NT2/D1 (cell line): ENCODE measurements at regions not wholly inside any gene's neighbourhood (a gene's known extent, or its start where the extent isn't known, plus 50 kb on each side); places are given as distances from the start of the nearest gene placed in this dataset.

Source experiments
- DNase-seq: peaks from one replicate; pipeline ENCODE4 v3.0.0-alpha.2; 2011; ENCODE audit warnings: low read depth, low spot score
- H3K27me3 ChIP-seq: 2 replicates; pipeline ENCODE4 v1.6.0; 2011; ENCODE audit warnings: mild to moderate bottlenecking; ENCODE audit not compliant: insufficient read length, insufficient read depth
- H3K36me3 ChIP-seq: 2 replicates; pipeline ENCODE4 v1.6.1; 2011; ENCODE audit warnings: mild to moderate bottlenecking, low read length, mixed read lengths; ENCODE audit not compliant: insufficient read depth, insufficient read length
- H3K4me1 ChIP-seq: 2 replicates; pipeline ENCODE4 v1.5.1; 2011; ENCODE audit not compliant: insufficient read depth, insufficient read length
- H3K4me3 ChIP-seq: 2 replicates; pipeline ENCODE4 v1.5.1; 2011; ENCODE audit warnings: low read depth; ENCODE audit not compliant: insufficient read length
- H3K9ac ChIP-seq: 2 replicates; pipeline ENCODE4 v1.6.0; 2011; ENCODE audit warnings: low read depth; ENCODE audit not compliant: insufficient read length
- H3K9me3 ChIP-seq: 2 replicates; pipeline ENCODE4 v1.5.1; 2011; ENCODE audit warnings: mild to moderate bottlenecking, low read length; ENCODE audit not compliant: insufficient read depth
- SUZ12 ChIP-seq: IDR thresholded peaks from 2 replicates; pipeline ENCODE4 v1.6.1; 2011; ENCODE audit not compliant: insufficient read length, insufficient read depth; ENCODE audit errors: extremely low read depth
- YY1 ChIP-seq: IDR thresholded peaks from 2 replicates; pipeline ENCODE4 v1.6.1; 2011; ENCODE audit not compliant: insufficient read length, insufficient read depth
- ZNF274 ChIP-seq: IDR thresholded peaks from 2 replicates; pipeline ENCODE4 v1.6.1; 2011; ENCODE audit warnings: mild to moderate bottlenecking, low read depth, low read length

GRCh38 chr16:58931436-58931835 lies 197.3 kb upstream of the GOT2 start:
- no peak overlapping the region for H3K4me3 ChIP-seq
- H3K4me1 ChIP-seq: no peaks in the 10 kb centered on the region
- no peaks in the 10 kb centered on the region for H3K27me3 ChIP-seq
- H3K9ac ChIP-seq: no peak overlapping the region
- H3K9me3 ChIP-seq: peaks cover 13% of the 10 kb centered on the region
- no peaks in the 10 kb centered on the region for H3K36me3 ChIP-seq
- TF ChIP-seq YY1 (no peak), SUZ12 (no peak), ZNF274 (no peak)
- no peak for DNase-seq

- Histone ChIP-seq H3K9ac (no peak overlapping the region), H3K9me3 (no peaks in the 10 kb centered on the region), H3K27me3 (no peaks in the 10 kb centered on the region), H3K4me1 (no peaks in the 10 kb centered on the region), H3K4me3 (no peak overlapping the region), H3K36me3 (no peaks in the 10 kb centered on the region)
- TF ChIP-seq YY1: no peak
- no peak for TF ChIP-seq ZNF274
- TF ChIP-seq SUZ12: no peak
- DNase-seq: no peak
Measured at GRCh38 chr16:58923094-58923493, 189.0 kb upstream of the GOT2 start.

DNA sequence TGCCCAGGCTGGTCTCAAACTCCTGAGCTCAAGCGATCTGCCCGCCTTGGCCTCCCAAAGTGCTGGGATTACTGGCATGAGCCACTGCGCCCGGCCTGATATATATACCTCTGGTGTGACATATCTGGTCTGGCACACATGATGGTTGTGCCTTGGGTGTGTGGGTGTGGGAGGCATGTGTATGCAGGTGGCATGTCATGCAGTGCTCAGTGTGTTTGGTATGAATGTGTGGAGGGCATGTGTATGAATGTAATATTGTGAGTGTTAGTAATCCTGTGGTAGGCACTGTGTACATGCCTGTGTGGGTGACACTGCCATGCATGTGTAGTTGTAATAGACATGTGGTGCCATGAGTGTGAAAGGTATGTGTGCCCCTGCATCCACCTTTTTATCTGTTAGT lies 179.3 kb upstream of the GOT2 start:
- no peak for DNase-seq
- no peaks in the 10 kb centered on the region for H3K4me1 ChIP-seq
- H3K36me3 ChIP-seq: no peaks in the 10 kb centered on the region
- H3K27me3 ChIP-seq: no peaks in the 10 kb centered on the region
- TF ChIP-seq SUZ12 (no peak), ZNF274 (no peak), YY1 (no peak)
- no peak overlapping the region for H3K4me3 ChIP-seq
- H3K9me3 ChIP-seq: no peaks in the 10 kb centered on the region
- no peak overlapping the region for H3K9ac ChIP-seq

DNA sequence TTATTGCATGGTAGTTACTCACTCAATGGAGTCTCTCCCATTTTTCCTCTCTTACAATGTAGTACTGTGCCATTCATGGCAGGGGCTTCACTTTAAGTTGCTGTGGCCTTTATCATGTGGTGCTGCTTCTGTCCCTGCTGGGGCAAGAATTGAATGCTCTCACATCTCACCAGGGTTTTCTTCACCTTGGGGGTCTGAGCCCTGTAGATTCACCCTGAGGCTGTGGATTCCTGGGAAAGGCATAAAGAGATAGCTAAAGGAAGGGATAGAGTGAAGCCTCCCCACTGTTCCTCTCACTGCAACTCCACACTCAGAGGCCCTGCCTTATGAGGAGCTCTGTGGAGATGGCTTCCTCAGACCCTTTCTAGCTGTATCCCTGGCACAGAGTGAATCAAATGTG lies 178.5 kb upstream of the GOT2 start:
- TF ChIP-seq SUZ12 (no peak), YY1 (no peak), ZNF274 (no peak)
- no peaks in the 10 kb centered on the region for H3K4me1 ChIP-seq
- H3K9ac ChIP-seq: no peak overlapping the region
- no peak for DNase-seq
- H3K36me3 ChIP-seq: no peaks in the 10 kb centered on the region
- H3K27me3 ChIP-seq: no peaks in the 10 kb centered on the region
- no peak overlapping the region for H3K4me3 ChIP-seq
- no peaks in the 10 kb centered on the region for H3K9me3 ChIP-seq

DNA sequence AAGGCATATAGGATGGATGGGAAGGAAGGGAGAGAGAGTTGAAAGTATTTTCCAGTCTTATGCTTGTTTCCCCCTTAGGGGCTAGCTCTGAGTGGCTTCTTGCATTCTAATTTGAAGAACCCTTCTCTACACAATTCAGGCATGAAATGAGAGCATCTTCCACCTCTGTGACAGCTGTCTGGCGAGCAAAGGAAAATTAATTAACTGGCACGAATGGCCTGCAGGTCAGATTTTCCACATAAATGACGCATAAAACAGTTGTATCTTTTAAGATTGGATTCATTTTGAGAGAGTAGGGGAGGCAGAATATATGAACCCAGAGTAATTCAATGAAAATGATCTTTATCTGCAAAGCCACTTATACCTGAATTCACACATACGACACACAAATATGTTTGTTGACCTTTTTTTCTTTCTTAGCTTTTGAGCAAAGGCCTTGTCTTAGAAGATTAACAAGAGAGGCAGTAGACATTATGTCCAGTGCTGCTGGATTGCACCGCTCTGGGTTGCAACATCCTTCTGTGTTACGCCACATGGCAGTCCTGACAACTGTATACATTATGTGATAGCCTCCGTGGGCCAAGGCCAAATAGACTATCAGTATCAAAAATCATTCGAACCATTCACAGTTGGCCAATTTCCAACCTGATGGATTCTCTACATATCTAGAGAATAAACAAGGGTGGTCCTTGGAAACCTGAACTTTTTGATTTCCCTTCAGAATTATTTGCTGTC lies 173.0 kb upstream of the GOT2 start:
- no peak overlapping the region for H3K4me3 ChIP-seq
- DNase-seq: no peak
- no peaks in the 10 kb centered on the region for H3K9me3 ChIP-seq
- no peaks in the 10 kb centered on the region for H3K27me3 ChIP-seq
- no peak overlapping the region for H3K9ac ChIP-seq
- TF ChIP-seq YY1 (no peak), ZNF274 (no peak), SUZ12 (no peak)
- H3K36me3 ChIP-seq: no peaks in the 10 kb centered on the region
- H3K4me1 ChIP-seq: no peaks in the 10 kb centered on the region

- H3K9ac ChIP-seq: no peak overlapping the region
- no peak for TF ChIP-seq SUZ12
- no peak for TF ChIP-seq YY1
- TF ChIP-seq ZNF274: no peak
- H3K4me3 ChIP-seq: no peak overlapping the region
- H3K36me3 ChIP-seq: no peaks in the 10 kb centered on the region
- no peaks in the 10 kb centered on the region for H3K4me1 ChIP-seq
- H3K9me3 ChIP-seq: no peaks in the 10 kb centered on the region
- H3K27me3 ChIP-seq: no peaks in the 10 kb centered on the region
- DNase-seq: no peak
Measured at GRCh38 chr16:58904291-58904690, 170.2 kb upstream of the GOT2 start.

GRCh38 chr16:58889516-58889915 lies 155.4 kb upstream of the GOT2 start:
- Histone ChIP-seq H3K4me1 (no peaks in the 10 kb centered on the region), H3K27me3 (no peaks in the 10 kb centered on the region), H3K4me3 (no peak overlapping the region), H3K9ac (no peak overlapping the region), H3K9me3 (no peaks in the 10 kb centered on the region), H3K36me3 (no peaks in the 10 kb centered on the region)
- no peak for DNase-seq
- TF ChIP-seq ZNF274 (no peak), YY1 (no peak), SUZ12 (no peak)
